ENCODE measurements at regions not wholly inside any gene's neighbourhood (a gene's known extent, or its start where the extent isn't known, plus 50 kb on each side); places are given as distances from the start of the nearest gene placed in this dataset.

- TF ChIP-seq CTCF (IDR thresholded peaks at IDR 0.05): no peak
- peak; percentile 95 for ATAC-seq (ENCODE audit: low FRiP score)
- peak; percentile 44 for DNase-seq (ENCODE audit: low spot score)
Measured at GRCh38 chr6:11317885-11318771, 85.7 kb upstream of the NEDD9 start.

GRCh38 chr6:11315743-11316437, 83.4 kb upstream of the NEDD9 start:
- no peak for DNase-seq (ENCODE audit: low spot score)
- ATAC-seq (ENCODE audit: low FRiP score): peak; percentile 43
- no peak for TF ChIP-seq CTCF (IDR thresholded peaks at IDR 0.05)

GRCh38 chr6:11313207-11313606, 80.7 kb upstream of the NEDD9 start:
- TF ChIP-seq CTCF (IDR thresholded peaks at IDR 0.05): no peak
- DNase-seq (ENCODE audit: low spot score): no peak
- no peak for ATAC-seq (ENCODE audit: low FRiP score)

GRCh38 chr6:11311970-11312369, 79.5 kb upstream of the NEDD9 start:
- TF ChIP-seq CTCF (IDR thresholded peaks at IDR 0.05): no peak
- DNase-seq (ENCODE audit: low spot score) (no peak), ATAC-seq (ENCODE audit: low FRiP score) (no peak)

GRCh38 chr6:11309947-11310665, 77.6 kb upstream of the NEDD9 start:
- no peak for ATAC-seq (ENCODE audit: low FRiP score)
- no peak for TF ChIP-seq CTCF (IDR thresholded peaks at IDR 0.05)
- DNase-seq (ENCODE audit: low spot score): no peak

- no peak for DNase-seq (ENCODE audit: low spot score)
- no peak for TF ChIP-seq CTCF (IDR thresholded peaks at IDR 0.05)
- ATAC-seq (ENCODE audit: low FRiP score): no peak
Measured at GRCh38 chr6:11307226-11307625, 74.8 kb upstream of the NEDD9 start.

Data from omental fat pad (tissue), 3 donors.